Bronchial epithelial cell (primary cell): ENCODE measurements at regions not wholly inside any gene's neighbourhood (a gene's known extent, or its start where the extent isn't known, plus 50 kb on each side); places are given as distances from the start of the nearest gene placed in this dataset.

Experiments used
- DNase-seq: peaks from one replicate; pipeline ENCODE4 v3.0.0-alpha.2; 2010; ENCODE audit warnings: low read depth
- FAIRE-seq: peaks from 2 replicates; lab custom pipeline; 2011; peaks lifted over from hg19 to GRCh38; lab: Jason Lieb, UNC
- H3K27me3 ChIP-seq: 2 replicates; pipeline ENCODE4 v1.5.1; 2011; ENCODE audit warnings: low read length; ENCODE audit not compliant: control insufficient read depth, insufficient read depth
- H3K36me3 ChIP-seq: 2 replicates; pipeline ENCODE4 v1.5.1; 2011; ENCODE audit warnings: low read length; ENCODE audit not compliant: control insufficient read depth, insufficient read depth
- H3K4me3 ChIP-seq: 2 replicates; pipeline ENCODE4 v1.5.1; 2011; ENCODE audit warnings: mild to moderate bottlenecking, low read depth, low read length, control low read depth
- TF ChIP-seq, protein P1 (sequence below): IDR thresholded peaks from 2 replicates; pipeline ENCODE4 v1.5.1; 2011; ENCODE audit warnings: mild to moderate bottlenecking, moderate library complexity, low read length, control low read depth, inconsistent platforms; ENCODE audit not compliant: insufficient read depth, severe bottlenecking

DNA sequence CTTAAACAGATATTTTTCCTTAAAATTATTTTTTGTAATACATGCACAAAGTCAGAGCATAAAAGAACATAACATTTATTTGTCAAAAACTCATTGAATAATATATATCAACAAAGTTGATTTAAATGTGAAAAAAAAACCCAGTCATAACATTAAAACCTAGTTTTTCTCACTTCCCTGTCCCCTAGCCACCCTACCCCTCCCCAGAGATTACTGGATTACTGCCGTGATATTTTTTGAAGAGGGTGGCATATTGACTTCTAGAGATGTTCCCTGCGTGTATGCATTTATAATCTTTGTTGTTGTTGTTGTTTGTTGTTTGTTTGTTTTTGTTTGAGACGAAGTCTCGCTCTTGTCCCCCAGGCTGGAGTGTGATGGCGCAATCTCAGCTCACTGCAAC, 52.4 kb upstream of the ARMC2 start:
- TF ChIP-seq, protein P1, sequence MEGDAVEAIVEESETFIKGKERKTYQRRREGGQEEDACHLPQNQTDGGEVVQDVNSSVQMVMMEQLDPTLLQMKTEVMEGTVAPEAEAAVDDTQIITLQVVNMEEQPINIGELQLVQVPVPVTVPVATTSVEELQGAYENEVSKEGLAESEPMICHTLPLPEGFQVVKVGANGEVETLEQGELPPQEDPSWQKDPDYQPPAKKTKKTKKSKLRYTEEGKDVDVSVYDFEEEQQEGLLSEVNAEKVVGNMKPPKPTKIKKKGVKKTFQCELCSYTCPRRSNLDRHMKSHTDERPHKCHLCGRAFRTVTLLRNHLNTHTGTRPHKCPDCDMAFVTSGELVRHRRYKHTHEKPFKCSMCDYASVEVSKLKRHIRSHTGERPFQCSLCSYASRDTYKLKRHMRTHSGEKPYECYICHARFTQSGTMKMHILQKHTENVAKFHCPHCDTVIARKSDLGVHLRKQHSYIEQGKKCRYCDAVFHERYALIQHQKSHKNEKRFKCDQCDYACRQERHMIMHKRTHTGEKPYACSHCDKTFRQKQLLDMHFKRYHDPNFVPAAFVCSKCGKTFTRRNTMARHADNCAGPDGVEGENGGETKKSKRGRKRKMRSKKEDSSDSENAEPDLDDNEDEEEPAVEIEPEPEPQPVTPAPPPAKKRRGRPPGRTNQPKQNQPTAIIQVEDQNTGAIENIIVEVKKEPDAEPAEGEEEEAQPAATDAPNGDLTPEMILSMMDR: no peak
- FAIRE-seq: no peak

DNA sequence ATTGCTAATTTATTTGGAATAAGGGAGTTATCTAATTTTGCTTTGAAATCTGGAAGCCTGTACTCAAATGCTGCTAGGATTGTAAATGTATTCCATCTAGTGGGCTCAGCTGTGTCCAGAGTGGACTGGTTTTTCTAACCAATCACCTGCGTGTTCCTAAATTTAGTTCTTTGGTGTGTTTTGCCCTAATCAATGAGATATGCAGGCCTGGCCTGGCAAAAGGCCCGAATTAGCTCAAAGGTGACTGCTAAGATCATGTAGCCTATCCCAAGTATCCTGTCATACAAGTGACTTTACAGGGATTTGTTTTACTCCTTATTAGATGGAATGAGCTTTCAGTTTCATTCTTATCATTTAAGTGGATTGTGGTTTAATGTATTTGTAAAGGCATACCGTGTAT, 51.3 kb upstream of the ARMC2 start:
- H3K27me3 ChIP-seq: no peaks in the 10 kb centered on the region
- no peak overlapping the region for H3K4me3 ChIP-seq
- no peaks in the 10 kb centered on the region for H3K36me3 ChIP-seq
- DNase-seq: no peak
- no peak for FAIRE-seq
- TF ChIP-seq, protein P1: no peak

More for the DNA sequence above, 52.4 kb upstream of the ARMC2 start:
- Histone ChIP-seq H3K36me3 (no peaks in the 10 kb centered on the region), H3K4me3 (no peak overlapping the region), H3K27me3 (no peaks in the 10 kb centered on the region)
- no peak for DNase-seq

DNA sequence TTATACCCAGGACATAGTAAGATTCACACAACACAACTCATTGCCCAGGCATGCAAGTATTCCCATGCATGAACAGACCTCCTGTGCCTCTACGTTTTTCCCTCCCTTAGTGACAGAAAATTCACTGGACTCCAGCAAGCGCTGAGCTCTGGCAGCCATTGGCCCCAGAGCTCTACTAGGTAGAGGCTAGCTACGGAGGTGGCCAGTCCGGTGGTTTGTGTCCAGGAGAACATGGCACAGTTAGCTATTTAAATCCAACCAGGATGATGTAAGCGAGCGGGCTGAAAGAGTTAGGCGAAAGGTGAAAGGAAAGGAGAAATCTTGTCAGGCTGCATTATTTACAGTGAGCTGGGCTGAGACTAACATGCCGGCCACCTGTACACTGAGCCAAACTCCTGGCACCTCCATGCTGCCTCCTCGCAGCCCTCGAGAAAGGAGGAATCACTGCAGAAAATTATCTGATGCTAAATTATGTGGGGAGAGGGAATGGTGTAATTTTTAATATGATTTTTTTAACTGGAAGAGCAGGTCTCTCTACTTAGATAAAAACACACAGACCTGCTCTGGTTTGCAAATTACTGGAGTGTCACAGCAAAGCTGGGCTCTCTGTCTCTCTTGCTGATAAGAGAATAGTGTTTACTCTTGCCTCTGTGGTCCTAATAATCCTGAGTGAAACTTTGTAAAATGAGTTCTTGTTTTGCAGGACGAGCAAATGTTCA, 50.1 kb upstream of the ARMC2 start:
- TF ChIP-seq, protein P1: no peak
- Histone ChIP-seq H3K27me3 (no peaks in the 10 kb centered on the region), H3K36me3 (no peaks in the 10 kb centered on the region), H3K4me3 (no peak overlapping the region)
- peak; percentile 2 for DNase-seq
- FAIRE-seq: no peak
